Activated T-cell treated with anti-CD3 and anti-CD28 coated beads, Interleukin-2, amount 50 U/mL, for 1 hour (primary cell): ENCODE measurements at regions not wholly inside any gene's neighbourhood (a gene's known extent, or its start where the extent isn't known, plus 50 kb on each side); places are given as distances from the start of the nearest gene placed in this dataset.
"Not testable (repeated sequence)": the region's sequence is repeated elsewhere in the genome, so short reads cannot be mapped to it uniquely, and the experiment has no call there.

Experiments used
- DNase-seq: peaks from one replicate; pipeline ENCODE4 v3.0.0-alpha.2; 2020

DNA sequence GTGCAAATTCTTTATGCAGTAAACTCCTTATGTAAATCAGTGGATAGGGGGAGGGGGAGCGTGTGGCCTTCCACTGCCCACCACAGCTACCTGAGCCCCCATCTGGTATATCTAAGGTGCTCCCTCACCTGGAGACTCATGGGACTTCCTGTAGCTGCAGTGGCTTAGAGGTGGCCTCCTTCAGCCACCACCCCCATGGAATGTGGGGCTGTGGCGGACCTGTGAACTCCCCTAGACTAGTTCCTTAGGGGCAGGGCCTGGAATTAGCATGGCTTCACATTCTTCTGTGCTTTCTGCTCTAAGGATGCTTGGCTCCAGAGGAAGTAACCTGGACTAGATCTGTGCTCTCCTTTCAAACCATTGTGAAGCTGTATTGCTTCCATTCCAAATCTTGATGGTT lies 550.5 kb upstream of the COBL start:
- DNase-seq, result no peak

DNA sequence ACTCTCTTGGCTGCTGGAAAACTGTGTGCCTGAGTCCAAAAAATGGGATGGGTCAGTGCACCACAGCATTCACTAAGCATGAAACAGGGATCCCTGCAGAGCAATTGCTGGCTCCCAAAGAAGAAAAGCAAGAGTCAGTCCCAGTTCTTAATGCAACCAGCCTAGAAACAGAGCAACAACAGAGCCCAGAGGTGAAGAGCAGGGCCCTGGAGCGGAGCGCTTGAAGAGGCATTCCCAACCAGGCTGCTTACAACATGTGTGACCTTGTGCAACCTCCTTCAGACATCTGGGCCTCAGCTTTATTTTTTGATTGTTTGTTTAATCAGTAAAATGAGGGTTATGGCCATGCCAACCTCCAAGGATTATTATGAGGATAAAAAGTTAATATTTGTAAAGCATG lies 543.7 kb upstream of the COBL start:
- no peak for DNase-seq

DNA sequence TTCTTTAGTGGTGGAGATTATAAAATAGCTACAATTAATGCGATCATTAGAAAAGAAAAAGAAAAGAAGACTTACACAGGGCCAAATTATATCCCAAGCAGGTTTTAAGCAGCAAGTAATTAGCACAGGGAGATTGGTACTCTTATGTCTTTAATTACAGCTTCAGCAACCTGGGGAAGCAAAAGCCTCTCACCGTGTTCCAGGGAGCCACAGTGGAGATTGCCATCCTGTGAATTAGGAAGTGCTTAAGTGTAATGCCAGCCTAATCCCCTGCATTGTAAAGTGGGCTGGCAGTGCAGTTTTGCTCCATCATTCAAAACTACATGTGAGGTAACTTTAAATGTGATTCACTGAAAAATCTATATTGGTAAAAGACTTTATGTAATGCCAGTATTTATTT lies 533.5 kb upstream of the COBL start:
- no peak for DNase-seq

DNA sequence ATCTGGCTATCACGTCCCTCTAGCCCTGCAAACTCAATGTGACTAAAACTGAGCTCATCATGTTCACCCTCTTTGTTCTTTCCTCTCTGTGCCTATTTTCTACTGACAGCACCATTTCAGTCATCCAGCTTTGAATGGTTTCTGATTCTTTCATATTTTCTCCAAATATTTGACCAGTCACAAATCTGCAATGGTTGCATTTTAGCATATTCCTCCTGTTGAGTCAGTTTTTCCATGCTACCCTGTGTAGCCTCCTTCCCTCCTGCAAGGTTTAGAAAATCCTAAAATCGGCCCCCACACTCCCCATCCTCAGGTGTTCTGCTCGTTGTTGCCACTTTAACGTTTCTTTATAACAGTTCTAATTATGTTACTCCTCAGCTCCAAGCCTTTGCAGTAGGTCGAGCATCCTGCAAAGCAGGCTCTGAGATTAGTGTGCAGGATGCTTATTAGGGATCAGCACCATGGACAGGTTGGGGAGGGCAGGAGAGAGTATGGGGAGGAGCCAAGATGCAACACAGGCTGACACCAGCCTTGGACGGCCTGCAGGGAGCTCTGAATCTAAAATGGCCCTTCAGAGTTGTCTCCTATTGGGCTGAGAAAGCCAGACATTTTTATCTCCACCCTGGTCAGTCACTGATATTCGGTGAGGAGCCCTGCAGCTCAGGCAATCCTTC lies 531.0 kb upstream of the COBL start:
- DNase-seq, result no peak

DNA sequence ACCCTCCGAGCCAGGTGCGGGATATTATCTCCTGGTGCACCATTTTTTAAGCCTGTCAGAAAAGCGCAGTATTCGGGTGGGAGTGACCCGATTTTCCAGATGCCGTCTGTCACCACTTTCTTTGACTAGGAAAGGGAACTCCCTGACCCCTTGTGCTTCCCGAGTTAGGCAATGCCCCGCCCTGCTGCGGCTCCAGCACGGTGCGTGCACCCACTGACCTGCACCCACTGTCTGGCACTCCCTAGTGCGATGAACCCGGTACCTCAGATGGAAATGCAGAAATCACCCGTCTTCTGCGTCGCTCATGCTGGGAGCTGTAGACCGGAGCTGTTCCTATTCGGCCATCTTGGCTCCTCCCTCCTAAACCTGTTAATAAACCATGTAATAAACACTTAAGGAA lies 522.5 kb upstream of the COBL start:
- not testable (repeated sequence) for DNase-seq

DNA sequence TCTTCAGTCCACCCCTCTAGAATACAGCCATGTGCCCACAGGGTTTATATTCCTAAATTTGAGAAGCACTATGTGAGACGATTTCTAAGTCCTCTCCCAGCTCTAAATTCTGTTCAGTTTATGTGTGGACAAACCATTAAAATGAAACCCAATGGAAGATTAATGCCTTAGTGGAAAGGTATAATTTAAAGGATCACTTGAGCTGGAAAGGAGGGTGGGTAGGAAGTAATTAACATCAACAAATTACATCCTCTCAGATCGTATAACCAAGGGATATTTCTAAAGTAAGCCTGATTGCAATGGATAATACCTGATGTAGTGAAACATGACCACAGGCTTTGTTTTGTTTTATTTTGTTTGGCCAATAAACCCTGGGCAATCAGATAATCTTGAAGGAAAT lies 511.0 kb upstream of the COBL start:
- DNase-seq, result no peak

DNA sequence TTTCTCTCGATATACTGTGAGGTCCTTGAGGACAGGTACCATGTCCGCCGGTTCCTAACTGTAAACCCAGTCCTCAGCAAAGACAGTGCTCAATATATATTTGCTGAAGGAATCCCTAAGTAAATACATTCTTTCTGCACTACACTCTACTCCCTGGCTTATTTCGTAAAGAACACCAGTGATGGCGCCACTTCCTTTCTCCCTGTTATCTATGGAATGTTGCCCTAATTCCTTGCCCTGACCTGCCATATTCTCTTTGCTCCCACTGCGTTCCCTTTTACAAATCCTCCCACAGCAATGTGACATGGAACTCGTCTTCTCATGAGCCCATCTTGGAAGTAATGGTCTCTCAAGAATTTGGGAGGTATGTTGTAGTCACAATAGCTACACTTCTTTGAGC lies 507.4 kb upstream of the COBL start:
- no peak for DNase-seq

DNA sequence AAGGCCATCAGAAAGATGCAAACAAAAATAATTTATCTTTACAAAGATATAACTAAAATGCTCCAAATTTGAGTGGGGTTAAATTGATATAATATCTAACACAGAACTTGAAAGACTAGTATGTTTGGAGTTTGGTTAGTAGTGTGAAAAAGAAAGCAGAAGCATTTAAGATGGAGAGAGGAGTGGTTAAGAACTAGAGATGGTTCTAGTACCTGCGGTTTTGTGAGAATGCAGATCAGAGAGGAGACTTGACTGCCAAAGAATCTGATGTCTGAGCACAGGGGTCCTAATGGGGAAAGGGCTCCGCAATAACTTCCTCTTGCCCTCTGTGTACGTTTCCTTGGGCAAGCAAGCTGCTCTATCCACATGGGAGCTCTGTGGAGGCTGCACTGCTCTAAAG lies 506.8 kb upstream of the COBL start:
- DNase-seq, result no peak

DNA sequence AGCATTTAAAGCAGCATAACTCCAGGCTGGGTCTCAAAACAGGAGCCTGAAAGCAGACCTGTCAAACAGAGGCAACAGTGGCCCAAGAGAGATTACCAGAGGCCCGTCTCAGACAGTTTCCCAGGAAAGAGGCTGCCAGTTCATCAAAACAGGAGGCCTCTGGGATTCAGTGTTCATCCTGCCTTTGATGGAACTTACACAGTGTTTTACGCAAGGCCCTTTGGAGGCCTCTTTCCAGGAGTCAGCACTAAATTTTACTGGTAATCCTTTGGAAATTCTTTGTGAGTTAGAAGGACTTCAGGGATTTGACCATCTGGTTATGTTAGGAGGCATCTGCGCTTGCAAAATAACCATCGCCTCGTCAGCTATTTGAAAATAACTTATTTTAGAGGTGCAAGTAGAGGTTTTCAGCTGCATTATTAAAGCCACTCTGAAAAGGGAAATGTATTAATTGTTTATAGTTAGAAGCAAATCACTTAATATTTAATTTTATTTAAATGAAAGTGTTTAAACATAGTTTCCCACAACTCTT lies 501.2 kb upstream of the COBL start:
- no peak for DNase-seq

DNA sequence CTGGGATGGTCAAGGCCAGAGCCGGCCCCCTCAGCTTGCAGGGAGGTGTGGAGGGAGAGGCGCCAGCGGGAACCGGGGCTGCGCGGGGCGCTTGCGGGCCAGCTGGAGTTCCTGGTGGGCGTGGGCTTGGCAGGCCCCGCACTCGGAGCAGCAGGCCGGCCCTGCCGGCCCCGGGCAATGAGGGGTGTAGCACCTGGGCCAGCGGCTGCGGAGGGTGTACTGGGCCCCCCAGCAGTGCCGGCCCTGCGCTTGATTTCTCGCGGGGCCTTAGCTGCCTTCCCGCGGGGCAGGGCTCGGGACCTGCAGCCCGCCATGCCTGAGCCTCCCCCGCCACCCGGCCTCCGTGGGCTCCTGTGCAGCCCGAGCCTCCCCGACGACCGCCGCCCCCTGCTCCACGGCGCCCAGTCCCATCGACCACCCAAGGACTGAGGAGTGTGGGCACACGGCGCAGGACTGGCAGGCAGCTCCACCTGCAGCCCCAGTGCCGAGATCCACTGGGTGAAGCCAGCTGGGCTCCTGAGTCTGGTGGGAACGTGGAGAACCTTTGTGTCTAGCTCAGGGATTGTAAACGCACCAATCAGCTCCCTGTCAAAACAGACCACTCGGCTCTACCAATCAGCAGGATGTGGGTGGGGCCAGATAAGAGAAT lies 489.3 kb upstream of the COBL start:
- not testable (repeated sequence) for DNase-seq

DNA sequence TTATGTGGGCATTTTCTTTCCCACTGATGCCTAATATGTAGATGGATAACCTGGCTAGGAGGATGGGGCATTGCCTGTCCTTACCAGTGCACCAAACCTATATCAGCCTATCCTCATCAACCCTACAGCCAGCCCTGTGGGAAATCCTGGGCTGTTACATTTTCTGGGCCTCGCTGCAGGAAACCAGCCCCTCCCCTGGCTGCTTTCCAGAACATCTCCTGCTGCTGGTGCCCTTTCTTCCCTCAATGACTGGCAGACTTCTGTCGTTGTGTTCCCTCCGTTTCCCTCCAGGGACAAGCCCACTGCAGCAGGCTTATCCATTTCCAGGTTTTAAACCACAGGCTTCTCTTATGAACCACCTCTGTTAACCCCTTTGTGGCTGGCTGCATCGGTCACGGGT lies 486.1 kb upstream of the COBL start:
- no peak for DNase-seq

DNA sequence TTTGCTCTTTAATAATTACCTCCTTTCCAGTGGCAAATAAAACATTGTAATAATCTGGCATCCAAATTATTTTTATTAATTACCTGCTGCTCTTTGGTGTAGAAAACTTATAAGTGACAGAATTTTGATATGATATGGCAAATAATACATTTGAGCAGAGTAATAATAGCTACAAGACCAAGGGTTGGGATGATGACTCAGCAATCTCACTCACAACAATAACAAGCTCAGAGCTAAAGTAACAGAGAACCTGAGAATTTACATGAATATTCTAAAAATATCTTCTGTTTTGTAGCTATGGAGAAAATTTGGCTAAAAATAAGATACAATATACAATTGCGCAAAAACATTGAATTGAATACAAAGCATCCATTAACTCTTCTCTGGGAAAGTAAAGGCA lies 480.8 kb upstream of the COBL start:
- no peak for DNase-seq

DNA sequence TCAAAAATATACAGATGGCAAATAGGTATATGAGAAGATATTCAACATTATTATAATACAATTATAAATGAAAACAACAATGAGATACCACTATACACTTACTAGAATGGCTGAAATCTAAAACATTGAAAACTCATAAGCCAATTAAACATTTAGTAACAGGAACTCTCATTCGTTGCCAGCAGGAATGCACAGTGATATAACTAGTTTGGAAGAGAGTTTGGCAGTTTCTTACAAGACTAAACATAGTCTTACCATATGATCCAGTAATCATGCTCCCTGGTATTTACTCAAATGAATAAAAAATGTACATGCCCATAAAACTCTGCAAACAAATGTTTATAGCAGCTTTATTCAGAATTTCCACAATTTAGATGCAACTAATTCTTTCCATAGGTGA lies 476.2 kb upstream of the COBL start:
- DNase-seq, result no peak

DNA sequence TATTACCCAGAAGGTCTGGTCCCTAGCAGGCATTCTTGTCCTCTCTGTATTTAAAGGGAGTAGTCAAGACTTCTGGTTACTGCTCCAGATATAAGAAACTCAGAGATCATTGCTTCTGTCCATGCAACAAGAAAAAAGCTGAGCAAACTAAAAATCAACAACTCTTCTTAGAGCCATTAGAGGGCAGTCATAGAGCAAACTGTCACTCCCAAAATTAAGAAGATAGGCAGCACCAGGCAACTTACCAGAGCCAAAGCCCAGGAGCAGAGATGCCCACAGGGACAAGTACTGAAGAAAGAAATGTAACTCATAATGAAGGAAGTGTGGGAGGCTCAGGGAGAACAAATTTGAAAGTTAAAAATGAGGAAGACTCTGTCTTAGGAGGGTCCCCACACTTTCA lies 472.9 kb upstream of the COBL start:
- DNase-seq, result no peak

DNA sequence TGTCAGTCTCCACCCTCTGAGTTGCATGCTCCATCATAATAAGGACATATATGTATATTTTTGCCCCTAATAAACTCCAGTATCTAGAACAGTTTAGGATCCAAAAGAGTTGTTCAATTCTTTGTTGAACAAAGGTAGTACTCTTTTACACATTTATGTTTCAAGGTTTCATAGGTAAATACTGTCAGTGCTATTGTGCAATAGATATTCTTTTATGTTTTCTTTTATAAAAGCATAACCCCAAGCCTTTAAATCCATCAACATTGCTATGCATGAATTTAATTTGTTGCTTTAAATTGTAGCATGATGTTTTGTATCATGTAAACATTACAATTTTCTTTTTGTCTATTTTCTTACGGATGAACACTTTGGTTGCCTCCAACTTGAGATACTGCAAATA lies 469.7 kb upstream of the COBL start:
- no peak for DNase-seq

DNA sequence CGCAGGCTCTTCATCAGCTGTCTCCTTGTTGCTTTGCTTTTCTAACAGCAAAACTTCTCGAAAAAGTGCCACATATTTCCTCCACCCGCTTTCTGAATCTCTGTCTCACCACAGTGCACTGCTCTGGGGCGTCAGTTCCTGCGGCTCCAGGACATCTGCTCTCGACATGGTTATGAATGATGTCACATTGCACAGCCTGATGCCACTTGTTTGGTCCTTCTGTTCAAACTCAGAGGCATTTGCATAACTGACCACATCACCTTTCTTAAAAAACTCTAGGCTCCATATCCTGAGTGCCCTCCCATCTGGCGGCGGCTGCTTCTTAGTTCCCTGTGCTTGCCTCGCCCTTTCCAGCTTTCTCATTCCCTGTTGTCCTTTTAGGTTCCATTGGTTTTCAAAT lies 469.3 kb upstream of the COBL start:
- DNase-seq, result no peak

DNA sequence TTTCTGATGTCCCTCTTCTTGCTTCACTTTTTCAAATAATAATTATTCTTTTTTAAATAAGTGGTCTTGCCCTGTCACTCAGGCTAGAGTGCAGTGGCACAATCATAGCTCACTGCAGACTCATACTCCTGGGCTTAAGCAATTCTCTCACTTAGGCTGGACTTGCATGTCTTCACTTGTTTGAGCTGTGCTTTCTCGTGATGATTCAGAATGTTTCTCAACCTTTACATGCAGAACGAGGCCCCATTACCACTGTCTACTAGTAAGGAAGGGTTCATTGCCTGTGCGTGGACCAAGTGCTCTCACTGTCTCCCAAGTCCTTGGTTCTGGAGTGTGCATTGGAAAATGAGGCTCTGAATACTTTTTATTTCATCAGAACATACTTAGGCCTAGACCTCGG lies 468.6 kb upstream of the COBL start:
- no peak for DNase-seq

DNA sequence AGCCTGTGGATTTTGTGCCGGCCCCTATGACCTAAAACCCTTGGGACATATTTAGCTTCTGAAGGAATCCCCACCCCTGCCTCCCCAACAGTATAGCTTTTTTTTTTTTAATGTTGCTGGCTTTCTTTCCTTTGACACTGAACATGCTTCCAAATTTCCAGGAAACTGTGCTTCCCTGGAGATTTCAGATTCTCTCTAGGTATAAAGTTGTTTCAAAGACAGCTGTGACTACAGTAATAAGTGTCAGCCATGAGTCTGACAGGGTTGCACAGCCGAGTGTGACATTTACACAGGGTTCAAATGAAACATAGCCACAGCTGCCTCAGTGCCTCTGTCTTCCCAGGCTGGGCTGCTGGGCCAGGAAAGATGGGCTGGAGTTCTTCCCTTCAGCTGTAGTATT lies 466.6 kb upstream of the COBL start:
- no peak for DNase-seq

DNA sequence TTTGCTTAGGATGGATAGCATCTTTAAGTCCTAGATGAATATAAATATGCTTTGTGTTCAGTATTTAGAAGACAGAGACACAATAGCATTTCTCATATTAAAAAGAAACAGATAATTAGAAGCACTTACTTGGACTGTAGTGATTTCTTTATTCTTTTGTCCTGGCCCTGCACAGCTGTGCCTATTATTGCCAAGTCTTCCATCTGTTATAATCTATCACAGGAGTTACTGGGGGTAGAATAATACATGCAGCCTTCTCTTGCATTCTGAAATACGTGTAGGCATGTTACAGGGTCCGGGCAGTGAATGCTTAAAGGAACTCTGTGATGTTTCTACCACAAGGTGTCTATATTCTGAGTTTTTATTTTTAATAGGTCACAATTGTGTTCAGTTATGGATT lies 461.5 kb upstream of the COBL start:
- DNase-seq, result no peak

DNA sequence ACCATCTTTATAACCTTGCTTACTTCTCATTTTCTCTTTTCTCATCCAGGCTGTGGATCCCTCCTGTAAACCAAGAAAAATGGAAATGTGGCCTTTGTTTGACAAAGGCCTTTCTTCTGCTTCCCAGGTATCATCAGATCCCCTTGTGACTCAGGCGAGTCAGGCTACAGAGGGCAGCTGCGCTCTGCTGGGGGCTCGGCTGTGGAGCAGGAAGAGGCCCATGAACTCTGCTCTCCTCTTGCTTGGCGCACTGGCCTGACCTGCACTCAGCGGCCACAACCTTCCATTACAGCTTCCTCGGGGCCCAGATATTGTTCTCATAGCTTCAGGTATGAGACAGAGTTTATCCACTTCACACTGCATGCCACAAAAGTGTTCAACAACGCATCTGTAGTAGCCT lies 457.6 kb upstream of the COBL start:
- no peak for DNase-seq

DNA sequence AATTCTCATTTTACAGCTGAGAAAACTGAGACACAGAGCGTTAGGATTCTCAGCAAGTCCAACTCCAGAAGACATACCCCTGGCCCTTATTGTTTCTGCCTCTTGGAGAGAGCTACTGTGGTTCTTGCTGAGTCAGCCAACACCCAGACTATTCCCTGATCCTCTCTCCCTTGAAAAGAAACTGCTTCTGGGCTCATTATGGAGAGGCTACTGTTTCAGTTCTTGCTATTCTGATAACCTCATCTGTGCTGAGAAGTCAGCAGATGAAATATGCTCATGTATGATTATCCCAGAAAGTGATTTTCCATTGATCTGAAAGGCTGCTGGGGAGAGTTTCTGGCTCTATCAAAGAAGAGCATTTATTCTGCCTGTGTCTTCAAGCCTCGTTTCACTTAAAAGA lies 455.6 kb upstream of the COBL start:
- DNase-seq, result no peak

DNA sequence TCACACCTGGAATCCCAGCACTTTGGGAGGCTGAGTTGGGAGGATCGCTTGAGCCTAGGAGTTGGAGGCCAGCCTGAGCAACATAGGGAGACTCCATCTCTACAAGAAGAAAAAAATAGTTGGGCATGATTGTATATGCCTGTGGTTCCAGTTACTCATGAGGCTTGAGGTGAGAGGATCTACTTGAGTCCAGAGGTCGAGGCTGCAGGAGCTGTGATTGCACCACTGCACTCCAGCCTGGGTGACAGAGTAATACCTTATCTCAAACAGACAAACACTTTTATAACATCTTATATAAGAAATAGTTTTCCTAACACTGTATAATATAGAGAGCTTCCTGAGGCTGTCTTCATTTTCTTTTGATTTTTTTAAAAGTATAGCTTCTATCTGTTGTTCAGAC lies 448.4 kb upstream of the COBL start:
- no peak for DNase-seq

DNA sequence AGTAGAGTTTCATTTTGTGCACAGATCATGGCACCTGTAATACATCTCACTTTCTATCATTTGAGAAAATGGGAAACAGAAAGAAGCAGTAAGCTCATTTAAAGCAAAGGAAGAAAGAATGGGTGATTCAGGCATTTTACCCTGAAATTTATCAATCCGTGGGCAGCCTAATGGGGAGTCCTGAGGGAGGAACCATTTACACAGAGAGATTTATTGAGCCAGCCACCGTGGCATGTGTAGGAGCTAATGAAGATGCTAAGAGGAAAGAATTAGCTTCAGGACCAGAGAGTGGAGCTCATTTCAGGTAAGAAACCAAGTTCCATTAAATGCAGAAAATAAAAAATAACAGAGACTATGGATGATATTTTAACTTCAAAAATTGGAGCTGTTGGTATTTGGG lies 443.4 kb upstream of the COBL start:
- no peak for DNase-seq

DNA sequence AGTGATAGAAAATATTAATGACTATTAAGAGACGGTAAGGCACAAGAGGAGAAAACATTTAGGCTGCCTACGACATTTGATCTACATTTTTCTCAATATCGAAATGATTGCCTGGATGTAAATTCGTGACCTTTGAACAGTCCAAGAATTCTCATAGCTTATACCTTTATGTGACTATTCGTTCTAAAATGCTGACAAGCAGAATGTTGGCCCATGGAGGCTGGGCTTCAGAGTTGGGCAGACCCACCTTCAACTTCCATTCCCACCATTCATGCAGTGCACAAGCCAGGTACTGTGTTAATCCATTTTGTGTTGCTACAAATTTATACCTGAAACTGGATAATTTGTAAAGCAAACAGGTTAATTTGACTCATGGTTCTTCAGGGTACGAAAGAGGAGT lies 441.4 kb upstream of the COBL start:
- DNase-seq, result no peak

DNA sequence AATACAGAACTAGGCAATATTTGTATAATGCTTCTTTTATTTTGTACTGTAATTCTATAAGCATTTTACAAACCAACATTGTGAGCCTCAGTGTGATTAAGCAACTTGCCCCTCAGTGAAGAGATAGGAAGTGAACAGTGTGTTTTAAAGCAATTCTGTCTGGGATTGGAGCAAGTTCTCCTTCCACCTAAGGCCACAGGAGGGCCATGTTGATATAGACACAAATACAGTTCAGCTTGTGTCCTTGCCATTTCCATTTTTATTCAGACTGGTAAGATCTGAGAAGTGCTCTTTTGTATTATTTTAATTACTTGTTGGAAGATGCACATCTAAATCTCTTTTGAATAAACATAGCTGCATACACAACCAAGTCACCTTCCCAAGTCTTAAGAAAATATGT lies 416.3 kb upstream of the COBL start:
- no peak for DNase-seq
